Kidney (tissue), 13 donors: ENCODE measurements at regions not wholly inside any gene's neighbourhood (a gene's known extent, or its start where the extent isn't known, plus 50 kb on each side); places are given as distances from the start of the nearest gene placed in this dataset.

Experiments
- DNase-seq, 5 donors: peaks; one replicate each; pipeline ENCODE4 v3.0.0-alpha.2; 2013 to 2020
- FAIRE-seq: peaks from 2 replicates; lab custom pipeline; 2012; peaks lifted over from hg19 to GRCh38; lab: Jason Lieb, UNC
- H3K27ac ChIP-seq, 2 donors: one replicate each; pipeline ENCODE4 v1.7.0; 2013; ENCODE audit warnings: low read depth in 2 of 2, low read length in 2 of 2, inconsistent platforms in 1 of 2
- H3K27me3 ChIP-seq: one replicate; pipeline ENCODE4 v1.7.1; 2013; ENCODE audit warnings: low read length, inconsistent platforms; ENCODE audit not compliant: control insufficient read depth, insufficient read depth
- H3K36me3 ChIP-seq, 3 donors: one replicate each; pipeline versions ENCODE4 v1.7.0 to v1.7.1; 2013; ENCODE audit warnings: low read length in 3 of 3, control low read depth in 1 of 3, inconsistent platforms in 1 of 3; ENCODE audit not compliant: insufficient read depth in 3 of 3, control insufficient read depth in 2 of 3
- H3K4me1 ChIP-seq, 3 donors: one replicate each; pipeline versions ENCODE4 v1.7.0 to v1.7.1; 2013; ENCODE audit warnings: low read length in 3 of 3, inconsistent platforms in 1 of 3, low read depth in 1 of 3; ENCODE audit not compliant: control insufficient read depth in 2 of 3, insufficient read depth in 2 of 3
- H3K4me3 ChIP-seq, 3 donors: one replicate each; pipeline versions ENCODE4 v1.7.0 to v1.8.1; 2013; ENCODE audit warnings: low read length in 3 of 3, control low read depth in 1 of 3, inconsistent platforms in 1 of 3
- H3K9ac ChIP-seq, 3 donors: one replicate each; pipeline versions ENCODE4 v1.7.0 to v1.7.1; 2013; ENCODE audit warnings: low read length in 3 of 3, control low read depth in 1 of 3, inconsistent platforms in 1 of 3
- H3K9me3 ChIP-seq, 3 donors: one replicate each; pipeline versions ENCODE4 v1.7.0 to v1.7.1; 2013; ENCODE audit warnings: low read length in 3 of 3, control low read depth in 1 of 3, inconsistent platforms in 1 of 3; ENCODE audit not compliant: control insufficient read depth in 2 of 3, insufficient read depth in 1 of 3
- intact Hi-C: fragments of 100-400 bp; cut with DNase I; formaldehyde crosslinking; loops from one replicate; pipeline ENCODE4 v1.11.1; 2022
- TF ChIP-seq, protein P1 (sequence below): IDR thresholded peaks from 3 replicates; pipeline ENCODE4 v1.5.1; 2012; ENCODE audit warnings: mild to moderate bottlenecking, moderate library complexity, borderline replicate concordance; ENCODE audit not compliant: insufficient read depth; ENCODE audit errors: extremely low read depth
- donor health status: control.
- donor health status: control.
- donor health status: control.
- donor health status: control.
- donor health status: control.
- donor health status: DM: yes; HTN: yes; CAD: no.
- donor health status: Normal renal cell carcinoma (clear cell type).

DNA sequence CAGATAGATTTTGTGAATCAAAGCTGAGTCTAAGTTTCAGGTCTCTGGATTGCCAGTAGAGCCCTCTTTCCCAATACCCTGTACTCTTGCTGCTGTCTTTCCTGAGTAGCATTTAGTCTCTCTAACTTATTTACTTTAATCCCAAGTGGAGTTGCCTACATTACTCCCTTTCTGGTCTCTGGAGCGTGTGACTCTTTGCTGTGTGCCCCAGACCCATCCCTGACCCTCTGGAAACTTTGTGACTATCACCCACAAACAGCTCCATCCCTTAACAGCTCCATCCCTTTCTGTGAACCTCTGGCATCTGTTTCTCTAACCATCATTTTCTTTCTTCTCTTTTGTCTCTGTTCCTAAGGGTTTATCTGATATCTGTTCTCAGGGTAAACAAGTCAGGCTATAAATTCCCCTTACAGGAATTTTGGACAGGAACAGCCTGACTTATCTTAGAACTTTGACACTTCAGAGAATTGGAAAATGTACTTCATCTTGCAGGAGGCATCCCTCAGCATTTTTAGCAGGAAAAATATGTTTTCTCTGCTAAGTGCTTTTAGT, 1167.1 kb upstream of the SEMA6A start:
- TF ChIP-seq, protein P1, sequence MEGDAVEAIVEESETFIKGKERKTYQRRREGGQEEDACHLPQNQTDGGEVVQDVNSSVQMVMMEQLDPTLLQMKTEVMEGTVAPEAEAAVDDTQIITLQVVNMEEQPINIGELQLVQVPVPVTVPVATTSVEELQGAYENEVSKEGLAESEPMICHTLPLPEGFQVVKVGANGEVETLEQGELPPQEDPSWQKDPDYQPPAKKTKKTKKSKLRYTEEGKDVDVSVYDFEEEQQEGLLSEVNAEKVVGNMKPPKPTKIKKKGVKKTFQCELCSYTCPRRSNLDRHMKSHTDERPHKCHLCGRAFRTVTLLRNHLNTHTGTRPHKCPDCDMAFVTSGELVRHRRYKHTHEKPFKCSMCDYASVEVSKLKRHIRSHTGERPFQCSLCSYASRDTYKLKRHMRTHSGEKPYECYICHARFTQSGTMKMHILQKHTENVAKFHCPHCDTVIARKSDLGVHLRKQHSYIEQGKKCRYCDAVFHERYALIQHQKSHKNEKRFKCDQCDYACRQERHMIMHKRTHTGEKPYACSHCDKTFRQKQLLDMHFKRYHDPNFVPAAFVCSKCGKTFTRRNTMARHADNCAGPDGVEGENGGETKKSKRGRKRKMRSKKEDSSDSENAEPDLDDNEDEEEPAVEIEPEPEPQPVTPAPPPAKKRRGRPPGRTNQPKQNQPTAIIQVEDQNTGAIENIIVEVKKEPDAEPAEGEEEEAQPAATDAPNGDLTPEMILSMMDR: no peak
- intact Hi-C loops: no loop called here
- Histone ChIP-seq H3K27ac (no peak overlapping the region), H3K36me3 (no peaks in the 10 kb centered on the region), H3K27me3 (no peaks in the 10 kb centered on the region), H3K9me3 (no peaks in the 10 kb centered on the region), H3K9ac (no peak overlapping the region), H3K4me3 (no peak overlapping the region), H3K4me1 (no peaks in the 10 kb centered on the region)
- DNase-seq: peak in 1 of 5 donors; percentile 15
- FAIRE-seq: no peak

- no peaks in the 10 kb centered on the region for H3K9me3 ChIP-seq
- H3K4me1 ChIP-seq: no peaks in the 10 kb centered on the region
- TF ChIP-seq, protein P1: no peak
- H3K27me3 ChIP-seq: no peaks in the 10 kb centered on the region
- no peak overlapping the region for H3K4me3 ChIP-seq
- H3K9ac ChIP-seq: no peak overlapping the region
- H3K36me3 ChIP-seq: no peaks in the 10 kb centered on the region
- FAIRE-seq: no peak
- no peak overlapping the region for H3K27ac ChIP-seq
- intact Hi-C loops: no loop called here
- DNase-seq: peak in 1 of 5 donors; percentile 27
These were observed 1165.6 kb upstream of the SEMA6A start for GRCh38 chr5:117740268-117740667.

- DNase-seq (peak in 1 of 5 donors; percentile 26), FAIRE-seq (no peak)
- TF ChIP-seq, protein P1: no peak
- no peak overlapping the region for H3K4me3 ChIP-seq
- no peaks in the 10 kb centered on the region for H3K27me3 ChIP-seq
- H3K4me1 ChIP-seq: no peaks in the 10 kb centered on the region
- H3K9me3 ChIP-seq: no peaks in the 10 kb centered on the region
- no peak overlapping the region for H3K9ac ChIP-seq
- no peaks in the 10 kb centered on the region for H3K36me3 ChIP-seq
- intact Hi-C loops: no loop called here
- H3K27ac ChIP-seq: no peak overlapping the region
These were observed 1163.9 kb upstream of the SEMA6A start for GRCh38 chr5:117738571-117738970.

- Histone ChIP-seq H3K9me3 (no peaks in the 10 kb centered on the region), H3K9ac (no peak overlapping the region), H3K4me1 (no peaks in the 10 kb centered on the region), H3K27ac (no peak overlapping the region), H3K4me3 (no peak overlapping the region), H3K27me3 (no peaks in the 10 kb centered on the region), H3K36me3 (no peaks in the 10 kb centered on the region)
- intact Hi-C loops: no loop called here
- no peak for FAIRE-seq
- TF ChIP-seq, protein P1: no peak
- no peak for DNase-seq
These were observed 1162.1 kb upstream of the SEMA6A start for GRCh38 chr5:117736698-117737097.
